ENCODE measurements at regions not wholly inside any gene's neighbourhood (a gene's known extent, or its start where the extent isn't known, plus 50 kb on each side); places are given as distances from the start of the nearest gene placed in this dataset.

GRCh38 chr1:87515781-87516180, 187.1 kb downstream of the LMO4 start:
- Mint-ChIP-seq H3K27me3 (ENCODE audit: insufficient read depth) (peaks cover 2% of the 10 kb centered on the region; the same call in 1 of the 2 replicates), H3K4me3 (no peak overlapping the region), H3K9me3 (no peaks in the 10 kb centered on the region; the same call in 1 of the 2 replicates), H3K36me3 (ENCODE audit: low read depth) (no peaks in the 10 kb centered on the region), H3K4me1 (ENCODE audit: low read depth) (no peaks in the 10 kb centered on the region), H3K27ac (no peak overlapping the region)
- no peak for TF ChIP-seq CTCF (IDR thresholded peaks at IDR 0.05)
- DNase-seq = no peak

GRCh38 chr1:87518794-87519193, 190.1 kb downstream of the LMO4 start:
- DNase-seq = no peak
- no peaks in the 10 kb centered on the region; the same call in 1 of the 2 replicates for H3K9me3 Mint-ChIP-seq
- no peak overlapping the region for H3K4me3 Mint-ChIP-seq
- peaks cover 2% of the 10 kb centered on the region for H3K27me3 Mint-ChIP-seq (ENCODE audit: insufficient read depth)
- no peaks in the 10 kb centered on the region for H3K36me3 Mint-ChIP-seq (ENCODE audit: low read depth)
- no peak for TF ChIP-seq CTCF (IDR thresholded peaks at IDR 0.05)
- H3K27ac Mint-ChIP-seq = no peak overlapping the region
- no peaks in the 10 kb centered on the region for H3K4me1 Mint-ChIP-seq (ENCODE audit: low read depth)

- no peak overlapping the region for H3K4me3 Mint-ChIP-seq
- no peak for DNase-seq
- no peaks in the 10 kb centered on the region for H3K9me3 Mint-ChIP-seq
- H3K4me1 Mint-ChIP-seq (ENCODE audit: low read depth) = no peaks in the 10 kb centered on the region
- TF ChIP-seq CTCF (IDR thresholded peaks at IDR 0.05) = no peak
- H3K27ac Mint-ChIP-seq = no peak overlapping the region
- H3K27me3 Mint-ChIP-seq (ENCODE audit: insufficient read depth) = peaks cover 3% of the 10 kb centered on the region; the same call in 1 of the 2 replicates
- H3K36me3 Mint-ChIP-seq (ENCODE audit: low read depth) = no peaks in the 10 kb centered on the region
Observed at GRCh38 chr1:87521452-87521851, 192.8 kb downstream of the LMO4 start.

GRCh38 chr1:87523466-87523865, 194.8 kb downstream of the LMO4 start:
- Mint-ChIP-seq H3K9me3 (peaks cover 3% of the 10 kb centered on the region; the same call in 1 of the 2 replicates), H3K4me3 (no peak overlapping the region), H3K27ac (no peak overlapping the region), H3K36me3 (ENCODE audit: low read depth) (no peaks in the 10 kb centered on the region), H3K27me3 (ENCODE audit: insufficient read depth) (peaks cover 3% of the 10 kb centered on the region; the same call in 1 of the 2 replicates), H3K4me1 (ENCODE audit: low read depth) (no peaks in the 10 kb centered on the region)
- no peak for DNase-seq
- no peak for TF ChIP-seq CTCF (IDR thresholded peaks at IDR 0.05)

GRCh38 chr1:87524021-87524754, 195.5 kb downstream of the LMO4 start:
- Mint-ChIP-seq H3K36me3 (ENCODE audit: low read depth) (no peaks in the 10 kb centered on the region), H3K9me3 (peaks cover 7% of the 10 kb centered on the region; the same call in 1 of the 2 replicates), H3K27ac (no peak overlapping the region), H3K27me3 (ENCODE audit: insufficient read depth) (peaks cover 3% of the 10 kb centered on the region; the same call in 1 of the 2 replicates), H3K4me1 (ENCODE audit: low read depth) (no peaks in the 10 kb centered on the region), H3K4me3 (no peak overlapping the region)
- DNase-seq = no peak
- no peak for TF ChIP-seq CTCF (IDR thresholded peaks at IDR 0.05)
